H9 (cell line): ENCODE measurements at regions not wholly inside any gene's neighbourhood (a gene's known extent, or its start where the extent isn't known, plus 50 kb on each side); places are given as distances from the start of the nearest gene placed in this dataset.
"Not testable (repeated sequence)": the region's sequence is repeated elsewhere in the genome, so short reads cannot be mapped to it uniquely, and the experiment has no call there.

Experiments used
- DNase-seq: peaks from one replicate; pipeline ENCODE4 v3.0.0-alpha.2; 2017
- H2AFZ ChIP-seq: one replicate; pipeline ENCODE4 v1.6.1; 2013; ENCODE audit warnings: mild to moderate bottlenecking, low read length, control low read depth, moderate library complexity
- H2AK5ac ChIP-seq: 2 replicates; pipeline ENCODE4 v1.6.1; 2013; ENCODE audit warnings: low read length, control low read depth, mixed read lengths; ENCODE audit not compliant: insufficient read length
- H2BK120ac ChIP-seq: one replicate; pipeline ENCODE4 v1.6.1; 2013; ENCODE audit warnings: low read depth, mild to moderate bottlenecking, low read length, control low read depth, inconsistent platforms; ENCODE audit not compliant: poor library complexity, severe bottlenecking
- H2BK12ac ChIP-seq: 2 replicates; pipeline ENCODE4 v1.6.1; 2013; ENCODE audit warnings: low read length, control low read depth, mixed read lengths, low read depth; ENCODE audit not compliant: insufficient read length
- H2BK15ac ChIP-seq: 2 replicates; pipeline ENCODE4 v1.6.1; 2013; ENCODE audit warnings: low read depth, low read length, control low read depth
- H2BK20ac ChIP-seq: one replicate; pipeline ENCODE4 v1.6.1; 2013; ENCODE audit warnings: low read depth, mild to moderate bottlenecking, low read length, control low read depth, inconsistent platforms; ENCODE audit not compliant: poor library complexity, severe bottlenecking
- H2BK5ac ChIP-seq: 2 replicates; pipeline ENCODE4 v1.6.1; 2013; ENCODE audit warnings: low read length, control low read depth, mixed read lengths; ENCODE audit not compliant: insufficient read length
- H3K14ac ChIP-seq: 2 replicates; pipeline ENCODE4 v1.6.1; 2013; ENCODE audit warnings: low read length, control low read depth; ENCODE audit not compliant: insufficient read depth
- H3K18ac ChIP-seq: 2 replicates; pipeline ENCODE4 v1.6.1; 2013; ENCODE audit warnings: low read depth, mild to moderate bottlenecking, mixed read lengths, low read length, control low read depth; ENCODE audit not compliant: insufficient read length
- H3K23ac ChIP-seq: 2 replicates; pipeline ENCODE4 v1.6.1; 2013; ENCODE audit warnings: low read length, control low read depth, mixed read lengths, low read depth; ENCODE audit not compliant: insufficient read length
- H3K23me2 ChIP-seq: 2 replicates; pipeline ENCODE4 v1.6.1; 2013; ENCODE audit warnings: low read depth, mild to moderate bottlenecking, mixed read lengths, low read length, control low read depth; ENCODE audit not compliant: insufficient read length, poor library complexity, severe bottlenecking
- H3K27ac ChIP-seq: 2 replicates; pipeline ENCODE4 v1.5.1; 2013; ENCODE audit warnings: low read length, control low read depth, mixed read lengths, low read depth; ENCODE audit not compliant: insufficient read length
- H3K27me3 ChIP-seq: 2 replicates; pipeline ENCODE4 v1.6.1; 2013; ENCODE audit warnings: low read length, control low read depth, inconsistent platforms; ENCODE audit not compliant: insufficient read depth
- H3K4ac ChIP-seq: 2 replicates; pipeline ENCODE4 v1.6.1; 2013; ENCODE audit warnings: low read depth, mild to moderate bottlenecking, control low read depth, inconsistent platforms, low read length, moderate library complexity
- H3K4me1 ChIP-seq: 2 replicates; pipeline ENCODE4 v1.6.1; 2013; ENCODE audit warnings: low read length, control low read depth, inconsistent platforms; ENCODE audit not compliant: insufficient read depth
- H3K4me2 ChIP-seq: 2 replicates; pipeline ENCODE4 v1.6.1; 2013; ENCODE audit warnings: low read length, control low read depth, mixed read lengths; ENCODE audit not compliant: insufficient read length, insufficient read depth
- H3K56ac ChIP-seq: 2 replicates; pipeline ENCODE4 v1.6.1; 2013; ENCODE audit warnings: low read depth, mild to moderate bottlenecking, mixed read lengths, low read length, control low read depth; ENCODE audit not compliant: insufficient read length
- H3K79me1 ChIP-seq: 2 replicates; pipeline ENCODE4 v1.6.1; 2013; ENCODE audit warnings: low read depth, mild to moderate bottlenecking, moderate library complexity, low read length, control low read depth, inconsistent platforms; ENCODE audit not compliant: insufficient read depth, poor library complexity, severe bottlenecking
- H3K79me2 ChIP-seq: 2 replicates; pipeline ENCODE4 v1.6.1; 2013; ENCODE audit warnings: low read length, control low read depth, inconsistent platforms; ENCODE audit not compliant: insufficient read depth
- H3K9ac ChIP-seq: 2 replicates; pipeline ENCODE4 v1.6.1; 2013; ENCODE audit warnings: low read length, control low read depth, mixed read lengths; ENCODE audit not compliant: insufficient read length; ENCODE audit errors: extremely low read depth
- H3K9me3 ChIP-seq: one replicate; pipeline ENCODE4 v1.6.1; 2013; ENCODE audit warnings: low read depth, low read length, inconsistent platforms; ENCODE audit not compliant: control insufficient read depth
- H3T11ph ChIP-seq: one replicate; pipeline ENCODE4 v1.6.1; 2013; ENCODE audit warnings: mild to moderate bottlenecking, low read length, control low read depth, inconsistent platforms
- H4K20me1 ChIP-seq: one replicate; pipeline ENCODE4 v1.6.1; 2013; ENCODE audit not compliant: control insufficient read depth, insufficient read length, insufficient read depth
- H4K5ac ChIP-seq: 2 replicates; pipeline ENCODE4 v1.6.1; 2013; ENCODE audit warnings: low read depth, mild to moderate bottlenecking, mixed read lengths, low read length, control low read depth; ENCODE audit not compliant: insufficient read length
- H4K8ac ChIP-seq: replicated peaks from 2 replicates; pipeline ENCODE4 v1.6.1; 2013; ENCODE audit warnings: low read length, control low read depth, mixed read lengths, low read depth; ENCODE audit not compliant: insufficient read length
- H4K91ac ChIP-seq: 2 replicates; pipeline ENCODE4 v1.6.1; 2013; ENCODE audit warnings: low read depth, mild to moderate bottlenecking, moderate library complexity, mixed read lengths, low read length, control low read depth; ENCODE audit not compliant: insufficient read length
- H3K27ac Mint-ChIP-seq, 3 experiments: 2 replicates in 2 of 3; 3 replicates in 1 of 3; pipeline ENCODE4 v1.8.0; 2020 to 2021; ENCODE audit warnings: mixed read lengths in 3 of 3, mild to moderate bottlenecking in 1 of 3, moderate library complexity in 1 of 3
- H3K27me3 Mint-ChIP-seq: 2 replicates; pipeline ENCODE4 v1.8.0; 2021; ENCODE audit warnings: low read depth, mild to moderate bottlenecking, moderate library complexity, mixed read lengths
- H3K36me3 Mint-ChIP-seq, 3 experiments: 2 replicates in 2 of 3; 3 replicates in 1 of 3; pipeline ENCODE4 v1.8.0; 2020 to 2021; ENCODE audit warnings: low read depth in 3 of 3, mixed read lengths in 3 of 3; ENCODE audit not compliant: insufficient read depth in 1 of 3
- H3K4me1 Mint-ChIP-seq, 2 experiments: 2 replicates each; pipeline ENCODE4 v1.8.0; 2020; ENCODE audit warnings: mixed read lengths in 2 of 2
- H3K4me3 Mint-ChIP-seq, 2 experiments: 2 replicates in 1 of 2; 3 replicates in 1 of 2; pipeline ENCODE4 v1.8.0; 2020 to 2021; ENCODE audit warnings: mild to moderate bottlenecking in 2 of 2, mixed read lengths in 2 of 2, moderate library complexity in 1 of 2
- H3K9me3 Mint-ChIP-seq, 2 experiments: 2 replicates in 1 of 2; 3 replicates in 1 of 2; pipeline ENCODE4 v1.8.0; 2020; ENCODE audit warnings: mild to moderate bottlenecking in 2 of 2, mixed read lengths in 2 of 2, moderate library complexity in 1 of 2
- WGBS: extraction: QIAGEN DNeasy Blood & Tissue Kit; methylation state at CpG from one replicate; pipeline ENCODE4 v1.1.7; 2013; ENCODE audit warnings: missing lambda C conversion rate, low lambda C conversion rate, mixed read lengths; ENCODE audit not compliant: insufficient read length; ENCODE audit errors: extremely low coverage; 5-methylcytosine and 5-hydroxymethylcytosine counted together
- TF ChIP-seq, protein P1 (sequence below): fragments of 200-600 bp; sonication (generic); conservative IDR thresholded peaks from 3 replicates; pipeline ENCODE4 v1.8.0; 2021; ENCODE audit warnings: antibody characterized with exemption, mild to moderate bottlenecking

DNA sequence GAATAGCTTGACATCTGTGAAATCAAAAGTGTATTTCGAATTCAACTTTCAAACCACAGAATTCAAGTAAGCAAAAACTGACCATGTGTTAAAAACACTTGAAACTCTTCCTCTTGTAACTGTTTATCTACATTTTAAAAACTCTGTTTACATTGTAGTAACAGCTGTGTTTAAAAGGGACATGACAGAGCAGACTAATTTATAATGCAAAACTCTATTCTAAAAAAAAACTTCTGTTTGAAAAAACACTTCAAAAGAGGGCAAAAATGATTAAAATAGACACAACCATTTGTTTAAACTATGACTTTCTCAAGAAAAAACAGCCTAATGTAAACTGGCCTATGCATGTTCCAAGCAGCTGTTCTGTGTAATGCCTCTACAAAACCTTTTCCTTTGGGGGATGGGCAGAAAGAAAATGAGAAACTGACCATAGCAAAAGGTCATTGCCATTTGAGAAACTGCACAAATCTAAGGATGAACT is 149.1 kb upstream of the HMGA2 start:
- Histone ChIP-seq H3K4me1 (no peaks in the 10 kb centered on the region), H3T11ph (no peak overlapping the region), H2AFZ (no peak overlapping the region), H3K27me3 (no peaks in the 10 kb centered on the region), H3K23me2 (no peaks in the 10 kb centered on the region), H4K91ac (no peak overlapping the region), H3K27ac (no peak overlapping the region), H2BK120ac (no peak overlapping the region), H3K4me2 (no peak overlapping the region), H2BK20ac (no peak overlapping the region), H3K79me1 (no peaks in the 10 kb centered on the region), H3K9ac (no peak overlapping the region), H3K4ac (no peak overlapping the region), H2AK5ac (no peak overlapping the region), H4K5ac (no peak overlapping the region), H3K18ac (no peak overlapping the region), H2BK12ac (no peak overlapping the region), H3K56ac (no peak overlapping the region), H2BK5ac (no peak overlapping the region), H2BK15ac (no peak overlapping the region), H4K8ac (no peak overlapping the region), H4K20me1 (no peaks in the 10 kb centered on the region), H3K9me3 (no peaks in the 10 kb centered on the region), H3K79me2 (no peaks in the 10 kb centered on the region), H3K14ac (no peak overlapping the region), H3K23ac (no peak overlapping the region)
- no peak overlapping the region for H3K27ac Mint-ChIP-seq
- TF ChIP-seq, protein P1, sequence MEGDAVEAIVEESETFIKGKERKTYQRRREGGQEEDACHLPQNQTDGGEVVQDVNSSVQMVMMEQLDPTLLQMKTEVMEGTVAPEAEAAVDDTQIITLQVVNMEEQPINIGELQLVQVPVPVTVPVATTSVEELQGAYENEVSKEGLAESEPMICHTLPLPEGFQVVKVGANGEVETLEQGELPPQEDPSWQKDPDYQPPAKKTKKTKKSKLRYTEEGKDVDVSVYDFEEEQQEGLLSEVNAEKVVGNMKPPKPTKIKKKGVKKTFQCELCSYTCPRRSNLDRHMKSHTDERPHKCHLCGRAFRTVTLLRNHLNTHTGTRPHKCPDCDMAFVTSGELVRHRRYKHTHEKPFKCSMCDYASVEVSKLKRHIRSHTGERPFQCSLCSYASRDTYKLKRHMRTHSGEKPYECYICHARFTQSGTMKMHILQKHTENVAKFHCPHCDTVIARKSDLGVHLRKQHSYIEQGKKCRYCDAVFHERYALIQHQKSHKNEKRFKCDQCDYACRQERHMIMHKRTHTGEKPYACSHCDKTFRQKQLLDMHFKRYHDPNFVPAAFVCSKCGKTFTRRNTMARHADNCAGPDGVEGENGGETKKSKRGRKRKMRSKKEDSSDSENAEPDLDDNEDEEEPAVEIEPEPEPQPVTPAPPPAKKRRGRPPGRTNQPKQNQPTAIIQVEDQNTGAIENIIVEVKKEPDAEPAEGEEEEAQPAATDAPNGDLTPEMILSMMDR, result no peak
- H3K4me1 Mint-ChIP-seq, result peaks cover 2 to 4% of the 10 kb centered on the region in 2 experiments; a peak in 1 of 4 replicates
- H3K36me3 Mint-ChIP-seq, result peaks cover 0 to 8% (median 4%) of the 10 kb centered on the region in 3 experiments; a peak in 3 of 7 replicates
- no CpG with 5 or more reads among the region's 1 CpG for WGBS
- DNase-seq, result no peak
- H3K4me3 Mint-ChIP-seq, result no peak overlapping the region
- peaks cover 5 to 6% of the 10 kb centered on the region in 2 experiments for H3K9me3 Mint-ChIP-seq
- H3K27me3 Mint-ChIP-seq, result no peaks in the 10 kb centered on the region

DNA sequence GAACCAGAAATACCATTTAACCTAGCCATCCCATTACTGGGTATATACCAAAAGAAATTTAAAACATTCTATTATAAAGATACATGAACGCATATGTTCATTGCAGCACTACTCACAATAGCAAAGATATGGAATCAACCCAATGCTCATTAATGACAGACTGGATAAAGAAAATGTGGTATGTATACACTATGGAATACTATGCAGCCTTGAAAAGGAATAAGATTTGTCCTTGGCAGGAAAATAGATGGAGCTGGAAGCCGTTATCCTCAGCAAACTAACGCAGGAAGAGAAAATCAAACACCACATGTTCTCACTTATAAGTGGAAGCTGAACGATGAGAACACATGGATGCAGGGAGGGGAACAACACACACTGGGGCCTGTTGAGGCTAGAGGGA is 146.1 kb upstream of the HMGA2 start:
- H3K79me1 ChIP-seq, H3K4me3 Mint-ChIP-seq, DNase-seq, H3K4ac ChIP-seq, H3K4me2 ChIP-seq, H4K20me1 ChIP-seq, H3K14ac ChIP-seq, H3T11ph ChIP-seq, H4K5ac ChIP-seq, H3K18ac ChIP-seq, H2BK15ac ChIP-seq, H3K9me3 Mint-ChIP-seq, H3K27ac Mint-ChIP-seq, H3K9ac ChIP-seq, H2BK120ac ChIP-seq, H3K36me3 Mint-ChIP-seq, H3K27me3 ChIP-seq, H3K56ac ChIP-seq, H4K8ac ChIP-seq, H3K4me1 Mint-ChIP-seq, H2BK20ac ChIP-seq, H2AFZ ChIP-seq, H3K27me3 Mint-ChIP-seq, H2BK12ac ChIP-seq, H3K79me2 ChIP-seq, H3K27ac ChIP-seq, H3K9me3 ChIP-seq, H3K23ac ChIP-seq, H2BK5ac ChIP-seq, H4K91ac ChIP-seq, H3K23me2 ChIP-seq, H2AK5ac ChIP-seq, H3K4me1 ChIP-seq: not testable (repeated sequence)
- no CpG with 5 or more reads among the region's 4 CpGs for WGBS
